ENCODE measurements at regions not wholly inside any gene's neighbourhood (a gene's known extent, or its start where the extent isn't known, plus 50 kb on each side); places are given as distances from the start of the nearest gene placed in this dataset.
A peak's percentile ranks its signal among the peaks of the same experiment; 100 is the strongest.

GRCh38 chr2:234438305-234438977, 58.4 kb downstream of the ARL4C start:
- DNase-seq: no peak

GRCh38 chr2:234437642-234438304, 59.1 kb downstream of the ARL4C start:
- DNase-seq: no peak

GRCh38 chr2:234436482-234436837, 60.4 kb downstream of the ARL4C start:
- no peak for DNase-seq

- DNase-seq: no peak
These were observed 60.9 kb downstream of the ARL4C start for GRCh38 chr2:234435836-234436481.

GRCh38 chr2:234433201-234433600, 63.7 kb downstream of the ARL4C start:
- DNase-seq: no peak

- DNase-seq: no peak
These were observed 66.0 kb downstream of the ARL4C start for GRCh38 chr2:234430871-234431270.

DNA sequence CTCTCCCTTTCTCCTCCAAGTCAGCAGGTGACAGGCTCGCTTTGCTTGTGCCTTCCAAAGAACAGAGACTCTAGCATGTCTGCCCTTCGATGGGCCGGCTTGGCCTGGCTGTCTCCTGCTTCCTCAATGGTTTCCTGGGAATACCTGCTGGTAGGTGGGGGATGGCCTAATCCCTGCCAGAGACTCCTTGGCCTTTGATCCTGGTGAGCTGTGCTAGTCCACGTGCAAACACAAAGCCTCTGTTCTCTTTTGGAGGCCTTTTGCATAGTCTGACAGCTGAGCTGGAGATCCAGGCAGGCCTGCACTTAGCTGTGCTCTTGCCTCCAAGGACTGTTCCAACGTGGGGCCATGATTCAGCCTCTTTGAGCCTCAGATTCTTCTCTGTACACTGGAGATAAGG, 67.6 kb downstream of the ARL4C start:
- no peak for DNase-seq

- peak in 1 of 2 donors; percentile 18 for DNase-seq
These were observed 69.5 kb downstream of the ARL4C start for GRCh38 chr2:234427081-234428061.

- DNase-seq: peak; percentile 67 to 85
These were observed 70.3 kb downstream of the ARL4C start for GRCh38 chr2:234426616-234427015.

- no peak for DNase-seq
These were observed 71.0 kb downstream of the ARL4C start for GRCh38 chr2:234425639-234426603.

GRCh38 chr2:234423884-234424283, 73.0 kb downstream of the ARL4C start:
- no peak for DNase-seq

- no peak for DNase-seq
These were observed 73.9 kb downstream of the ARL4C start for GRCh38 chr2:234422981-234423431.

DNA sequence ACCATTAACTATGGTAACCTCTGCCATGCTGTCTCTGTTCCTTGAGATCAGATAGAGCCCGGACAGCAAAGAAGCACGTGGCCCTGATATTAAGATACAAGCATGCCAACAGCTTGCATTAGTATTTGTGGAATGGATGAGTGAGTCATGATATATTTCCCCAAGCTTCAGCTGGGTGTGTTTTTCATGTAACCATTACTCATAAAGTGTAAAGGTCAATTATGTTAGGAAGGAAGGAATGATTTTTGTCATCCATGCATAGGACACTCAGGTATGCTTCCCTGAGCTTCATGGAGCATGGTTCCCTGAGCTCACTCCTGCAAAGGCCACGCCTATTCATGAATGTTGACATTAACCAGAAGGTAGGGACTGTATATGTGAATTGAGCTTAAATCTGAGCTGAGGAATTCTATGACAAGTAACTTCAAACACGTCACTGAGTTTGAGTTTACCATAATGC, 74.6 kb downstream of the ARL4C start:
- peak; percentile 60 to 77 for DNase-seq

- no peak for DNase-seq
These were observed 76.5 kb downstream of the ARL4C start for GRCh38 chr2:234420408-234420807.

DNA sequence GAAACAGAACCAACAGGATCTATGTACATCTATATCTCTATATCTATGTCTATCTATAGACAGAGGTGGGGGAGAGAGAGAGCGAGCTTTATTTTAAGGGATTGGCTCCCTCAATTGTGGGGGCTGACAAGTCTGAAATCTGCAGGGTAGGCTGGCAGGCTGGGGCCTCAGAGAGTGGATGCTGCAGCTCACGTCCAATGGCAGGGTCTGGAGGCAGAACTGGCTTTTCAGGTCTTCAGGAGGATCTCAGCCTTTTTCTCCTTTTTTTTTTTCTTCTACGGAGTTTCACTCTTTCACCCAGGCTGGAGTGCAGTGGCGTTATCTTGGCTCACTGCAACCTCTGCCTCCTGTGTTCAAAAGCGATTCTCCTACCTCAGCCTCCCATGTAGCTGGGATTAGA, 77.2 kb downstream of the ARL4C start:
- DNase-seq: no peak

- no peak for DNase-seq
These were observed 81.2 kb downstream of the ARL4C start for GRCh38 chr2:234415706-234416105.

DNA sequence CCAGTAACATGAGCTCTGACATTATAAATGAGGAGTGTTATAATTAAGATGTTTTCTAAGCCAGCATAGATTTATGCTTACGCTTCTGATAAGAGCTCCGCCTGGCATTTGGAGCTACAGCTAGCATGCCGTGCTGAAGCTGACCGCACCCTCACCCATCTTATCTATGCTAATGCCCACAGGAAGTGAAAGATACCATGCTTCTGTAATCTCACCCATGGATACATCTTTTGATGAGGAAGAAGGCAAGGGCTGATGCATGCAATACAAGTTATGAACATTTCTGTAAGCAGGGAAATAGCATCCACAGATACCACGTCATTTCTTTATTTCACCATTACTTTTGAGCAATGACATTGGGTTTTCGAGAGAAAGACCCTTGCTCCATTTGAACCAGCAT, 82.3 kb downstream of the ARL4C start:
- no peak for DNase-seq

DNA sequence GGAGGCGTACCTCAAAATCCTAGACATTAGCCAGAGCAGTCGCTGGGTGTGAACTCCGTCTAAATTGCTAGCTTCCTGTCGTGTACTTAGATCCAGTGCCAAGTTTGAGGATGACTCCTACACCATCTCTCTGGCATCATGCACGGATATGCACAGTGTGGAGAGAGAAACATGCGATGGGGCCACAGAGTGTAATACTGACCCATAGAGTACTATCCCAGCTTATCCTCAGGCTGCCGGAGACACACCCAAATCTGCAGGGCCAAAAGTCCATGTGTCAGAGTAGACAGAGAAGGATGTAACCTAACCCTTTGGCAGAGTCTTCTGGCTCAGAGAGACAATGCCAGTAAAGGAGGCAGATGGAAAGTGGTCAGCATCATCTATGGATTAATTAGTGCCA, 84.2 kb downstream of the ARL4C start:
- DNase-seq: no peak

DNA sequence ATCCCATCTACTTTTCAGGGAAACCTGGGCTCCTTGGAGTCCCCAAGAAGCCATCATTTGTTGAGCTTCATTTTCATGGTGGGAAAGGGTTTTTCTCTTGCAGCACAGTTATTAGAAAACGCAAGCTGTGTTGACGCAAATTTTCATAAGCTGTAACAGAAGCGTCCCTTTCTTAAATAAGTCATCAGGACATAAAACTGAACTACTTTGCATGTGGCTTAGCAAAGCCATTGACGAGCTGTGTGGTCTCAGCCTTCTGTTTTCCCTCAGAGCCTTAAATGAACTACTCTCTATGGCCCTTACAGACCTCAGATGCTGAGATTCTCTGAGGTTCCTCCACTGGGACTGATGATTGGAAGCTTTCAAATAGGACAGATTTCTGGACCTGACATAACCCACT, 85.1 kb downstream of the ARL4C start:
- no peak for DNase-seq

GRCh38 chr2:234410526-234410925, 86.4 kb downstream of the ARL4C start:
- no peak for DNase-seq

DNA sequence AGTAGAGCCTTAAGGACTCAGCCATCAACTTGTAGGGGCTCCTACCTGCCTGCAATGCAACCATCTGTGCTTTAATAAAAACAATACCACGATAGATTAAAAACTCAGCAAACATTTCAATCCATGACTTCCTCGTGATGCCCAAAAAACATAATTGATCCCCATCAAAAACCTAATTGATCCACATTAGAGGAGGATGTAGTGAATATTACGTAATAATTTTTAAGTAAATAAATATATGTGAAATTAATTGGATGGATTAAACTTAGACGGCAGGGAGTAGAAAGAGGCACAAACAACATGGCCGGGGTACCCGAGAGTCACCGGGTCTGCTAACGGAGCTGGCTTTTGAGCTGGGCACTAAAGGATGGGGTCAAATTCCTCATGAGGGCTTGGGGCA, 87.3 kb downstream of the ARL4C start:
- no peak for DNase-seq

- DNase-seq: no peak
These were observed 90.8 kb downstream of the ARL4C start for GRCh38 chr2:234406085-234406484.

Data from inflammatory macrophage treated with lipopolysaccharide for 1 hour (primary cell).